Trophoblast cell (in vitro differentiated cells and primary cell): ENCODE measurements at regions not wholly inside any gene's neighbourhood (a gene's known extent, or its start where the extent isn't known, plus 50 kb on each side); places are given as distances from the start of the nearest gene placed in this dataset.
"Not testable (repeated sequence)": the region's sequence is repeated elsewhere in the genome, so short reads cannot be mapped to it uniquely, and the experiment has no call there.

Source experiments
- DNase-seq, 2 donors: peaks; one replicate each; pipeline ENCODE4 v3.0.0-alpha.2; 2016
- H2AFZ ChIP-seq: 2 replicates; pipeline ENCODE4 v1.6.1; 2013; ENCODE audit warnings: low read length, moderate library complexity, mild to moderate bottlenecking; ENCODE audit not compliant: insufficient read depth, poor library complexity
- H2AK5ac ChIP-seq: 2 replicates; pipeline ENCODE4 v1.6.1; 2013; ENCODE audit warnings: mild to moderate bottlenecking, low read length
- H2BK120ac ChIP-seq: 2 replicates; pipeline ENCODE4 v1.6.1; 2013; ENCODE audit warnings: low read length, mild to moderate bottlenecking, moderate library complexity; ENCODE audit not compliant: insufficient read depth, poor library complexity
- H2BK12ac ChIP-seq: 2 replicates; pipeline ENCODE4 v1.6.1; 2013; ENCODE audit warnings: mild to moderate bottlenecking, low read length, moderate library complexity
- H2BK5ac ChIP-seq: 2 replicates; pipeline ENCODE4 v1.6.1; 2013; ENCODE audit warnings: low read length, low read depth, moderate library complexity, mild to moderate bottlenecking; ENCODE audit not compliant: poor library complexity
- H3K14ac ChIP-seq: 2 replicates; pipeline ENCODE4 v1.6.1; 2013; ENCODE audit warnings: mild to moderate bottlenecking, low read length
- H3K18ac ChIP-seq: 2 replicates; pipeline ENCODE4 v1.6.1; 2013; ENCODE audit warnings: mild to moderate bottlenecking, low read length
- H3K23ac ChIP-seq: 2 replicates; pipeline ENCODE4 v1.6.1; 2013; ENCODE audit warnings: low read length
- H3K27ac ChIP-seq: 2 replicates; pipeline ENCODE4 v1.5.1; 2013; ENCODE audit warnings: low read depth, mild to moderate bottlenecking, inconsistent platforms, low read length, moderate library complexity
- H3K27me3 ChIP-seq: 2 replicates; pipeline ENCODE4 v1.6.1; 2013; ENCODE audit warnings: inconsistent platforms, mild to moderate bottlenecking, low read length, moderate library complexity; ENCODE audit not compliant: insufficient read depth
- H3K36me3 ChIP-seq, 2 experiments: 1 replicate in 1 of 2; 2 replicates in 1 of 2; pipeline ENCODE4 v1.6.1; 2013; ENCODE audit warnings: low read length in 2 of 2, mild to moderate bottlenecking in 2 of 2, moderate library complexity in 1 of 2; ENCODE audit not compliant: insufficient read depth in 2 of 2, control insufficient read depth in 1 of 2
- H3K4ac ChIP-seq: 2 replicates; pipeline ENCODE4 v1.6.1; 2013; ENCODE audit warnings: low read depth, mild to moderate bottlenecking, low read length, moderate library complexity
- H3K4me1 ChIP-seq, 2 experiments: 1 replicate in 1 of 2; 2 replicates in 1 of 2; pipeline ENCODE4 v1.6.1; 2013; ENCODE audit warnings: low read length in 2 of 2, mild to moderate bottlenecking in 2 of 2, moderate library complexity in 1 of 2; ENCODE audit not compliant: insufficient read depth in 2 of 2, control insufficient read depth in 1 of 2
- H3K4me2 ChIP-seq: 2 replicates; pipeline ENCODE4 v1.6.1; 2013; ENCODE audit warnings: inconsistent platforms, mild to moderate bottlenecking, low read length, moderate library complexity
- H3K4me3 ChIP-seq: 2 replicates; pipeline ENCODE4 v1.5.1; 2013; ENCODE audit warnings: mild to moderate bottlenecking, low read depth, low read length, inconsistent platforms
- H3K79me1 ChIP-seq: one replicate; pipeline ENCODE4 v1.6.1; 2013; ENCODE audit warnings: low read length
- H3K79me2 ChIP-seq: 2 replicates; pipeline ENCODE4 v1.6.1; 2013; ENCODE audit warnings: low read length, mild to moderate bottlenecking; ENCODE audit not compliant: control insufficient read depth, insufficient read depth, poor library complexity
- H3K9ac ChIP-seq: 2 replicates; pipeline ENCODE4 v1.6.1; 2013; ENCODE audit warnings: mild to moderate bottlenecking, low read length
- H3K9me3 ChIP-seq: 2 replicates; pipeline ENCODE4 v1.6.1; 2013; ENCODE audit warnings: low read depth, mild to moderate bottlenecking, control low read depth, inconsistent platforms, low read length; ENCODE audit not compliant: insufficient read depth
- H4K12ac ChIP-seq: 2 replicates; pipeline ENCODE4 v1.6.1; 2013; ENCODE audit warnings: low read depth, mild to moderate bottlenecking, low read length, moderate library complexity
- H4K8ac ChIP-seq: 2 replicates; pipeline ENCODE4 v1.6.1; 2013; ENCODE audit warnings: low read depth, mild to moderate bottlenecking, low read length, moderate library complexity
- H4K91ac ChIP-seq: one replicate; pipeline ENCODE4 v1.6.1; 2013; ENCODE audit warnings: low read depth, mild to moderate bottlenecking, low read length, moderate library complexity
- WGBS: extraction: QIAGEN DNeasy Blood & Tissue Kit; methylation state at CpG from one replicate; pipeline ENCODE4 v1.1.7; 2013; ENCODE audit warnings: missing lambda C conversion rate; ENCODE audit not compliant: insufficient read length, insufficient coverage; ENCODE audit errors: extremely low coverage; 5-methylcytosine and 5-hydroxymethylcytosine counted together

GRCh38 chr6:48658915-48659314, 547.9 kb upstream of the PTCHD4 start:
- no peak overlapping the region for H3K27ac ChIP-seq
- no peak overlapping the region for H3K14ac ChIP-seq
- H2AFZ ChIP-seq: no peak overlapping the region
- H3K36me3 ChIP-seq: no peaks in the 10 kb centered on the region
- no peaks in the 10 kb centered on the region for H3K79me2 ChIP-seq
- H3K27me3 ChIP-seq: no peaks in the 10 kb centered on the region
- H4K12ac ChIP-seq: no peak overlapping the region
- no peak overlapping the region for H3K4me2 ChIP-seq
- no peak overlapping the region for H4K8ac ChIP-seq
- H3K23ac ChIP-seq: no peak overlapping the region
- H3K9ac ChIP-seq: no peak overlapping the region
- H2AK5ac ChIP-seq: no peak overlapping the region
- H2BK12ac ChIP-seq: no peak overlapping the region
- no CpG with 5 or more reads among the region's 2 CpGs for WGBS
- no peak overlapping the region for H3K4ac ChIP-seq
- no peaks in the 10 kb centered on the region for H3K4me1 ChIP-seq
- H3K18ac ChIP-seq: no peak overlapping the region
- no peaks in the 10 kb centered on the region for H3K9me3 ChIP-seq
- H3K79me1 ChIP-seq: no peaks in the 10 kb centered on the region
- DNase-seq: no peak
- no peak overlapping the region for H2BK120ac ChIP-seq
- H2BK5ac ChIP-seq: no peak overlapping the region
- no peak overlapping the region for H3K4me3 ChIP-seq
- H4K91ac ChIP-seq: no peak overlapping the region

- Histone ChIP-seq H3K14ac (no peak overlapping the region), H3K79me2 (no peaks in the 10 kb centered on the region)
Measured at GRCh38 chr6:48641544-48641943, 530.5 kb upstream of the PTCHD4 start.

GRCh38 chr6:48638796-48639195, 527.8 kb upstream of the PTCHD4 start:
- H3K79me1 ChIP-seq, H3K4me3 ChIP-seq, H3K79me2 ChIP-seq, H4K91ac ChIP-seq, DNase-seq, H3K4me2 ChIP-seq, H3K9me3 ChIP-seq, H2BK5ac ChIP-seq, H3K9ac ChIP-seq, H4K12ac ChIP-seq, H3K23ac ChIP-seq, H2BK120ac ChIP-seq, H3K4ac ChIP-seq, H3K18ac ChIP-seq, H3K14ac ChIP-seq, H3K4me1 ChIP-seq, H3K27ac ChIP-seq, H3K27me3 ChIP-seq, H3K36me3 ChIP-seq, H2AFZ ChIP-seq, H4K8ac ChIP-seq, H2BK12ac ChIP-seq, H2AK5ac ChIP-seq: not testable (repeated sequence)
- no CpG with 5 or more reads among the region's 1 CpG for WGBS

More at GRCh38 chr6:48641544-48641943, 530.5 kb upstream of the PTCHD4 start:
- H3K23ac ChIP-seq: no peak overlapping the region
- no peak overlapping the region for H4K91ac ChIP-seq
- no peak overlapping the region for H3K9ac ChIP-seq
- no peak overlapping the region for H4K12ac ChIP-seq
- H2BK12ac ChIP-seq: no peak overlapping the region
- H3K27me3 ChIP-seq: no peaks in the 10 kb centered on the region
- H2AK5ac ChIP-seq: no peak overlapping the region
- H3K4me3 ChIP-seq: no peak overlapping the region
- H2BK120ac ChIP-seq: no peak overlapping the region
- no peak overlapping the region for H3K27ac ChIP-seq
- no peaks in the 10 kb centered on the region for H3K9me3 ChIP-seq
- WGBS: no CpG with 5 or more reads among the region's 2 CpGs
- no peaks in the 10 kb centered on the region for H3K79me1 ChIP-seq
- no peak overlapping the region for H3K4ac ChIP-seq
- H3K36me3 ChIP-seq: no peaks in the 10 kb centered on the region
- no peaks in the 10 kb centered on the region for H3K4me1 ChIP-seq
- no peak overlapping the region for H2BK5ac ChIP-seq
- H3K4me2 ChIP-seq: no peak overlapping the region
- H3K18ac ChIP-seq: no peak overlapping the region
- no peak overlapping the region for H2AFZ ChIP-seq
- no peak overlapping the region for H4K8ac ChIP-seq
- DNase-seq: peak; percentile 6 to 43

GRCh38 chr6:48630511-48630910, 519.5 kb upstream of the PTCHD4 start:
- Histone ChIP-seq H2AK5ac (no peak overlapping the region), H3K9ac (no peak overlapping the region), H3K79me2 (no peaks in the 10 kb centered on the region), H3K4me1 (no peaks in the 10 kb centered on the region), H2AFZ (no peak overlapping the region), H4K91ac (no peak overlapping the region), H4K8ac (no peak overlapping the region), H3K4me2 (no peak overlapping the region), H3K36me3 (no peaks in the 10 kb centered on the region), H3K4ac (no peak overlapping the region), H2BK12ac (no peak overlapping the region), H2BK120ac (no peak overlapping the region), H4K12ac (no peak overlapping the region), H3K27me3 (no peaks in the 10 kb centered on the region), H3K4me3 (no peak overlapping the region), H3K23ac (no peak overlapping the region), H2BK5ac (no peak overlapping the region), H3K18ac (no peak overlapping the region), H3K27ac (no peak overlapping the region), H3K14ac (no peak overlapping the region), H3K9me3 (no peaks in the 10 kb centered on the region), H3K79me1 (no peaks in the 10 kb centered on the region)
- no peak for DNase-seq
- WGBS: no CpG with 5 or more reads among the region's 1 CpG
